ENCODE measurements at regions not wholly inside any gene's neighbourhood (a gene's known extent, or its start where the extent isn't known, plus 50 kb on each side); places are given as distances from the start of the nearest gene placed in this dataset.

- H3K27ac ChIP-seq: no peak overlapping the region
- H3K9me3 ChIP-seq (ENCODE audit: low read depth, low read length): no peaks in the 10 kb centered on the region
- DNase-seq (ENCODE audit: low read depth, low spot score): no peak
Observed at GRCh38 chr10:108574233-108574632, 1349.1 kb downstream of the XPNPEP1 start.

GRCh38 chr10:108568824-108569223 is 1354.5 kb downstream of the XPNPEP1 start:
- Histone ChIP-seq H3K4me3 (no peak overlapping the region), H3K9me3 (ENCODE audit: low read depth, low read length) (no peaks in the 10 kb centered on the region), H3K36me3 (ENCODE audit: insufficient read depth, low read length) (no peaks in the 10 kb centered on the region), H3K9ac (ENCODE audit: insufficient read length) (no peak overlapping the region), H3K27ac (no peak overlapping the region)
- no peak for DNase-seq (ENCODE audit: low read depth, low spot score)
- TF ChIP-seq EZH2 (IDR thresholded peaks at IDR 0.05): no peak
- no peak for TF ChIP-seq POLR2AphosphoS5 (IDR thresholded peaks at IDR 0.05; ENCODE audit: borderline replicate concordance, low read depth, low read length)
- no peak for TF ChIP-seq FOXP2 (optimal IDR thresholded peaks at IDR 0.05; ENCODE audit: control extremely low read depth, extremely low read length, insufficient read depth)

More at GRCh38 chr10:108574233-108574632, 1349.1 kb downstream of the XPNPEP1 start:
- TF ChIP-seq POLR2AphosphoS5 (IDR thresholded peaks at IDR 0.05; ENCODE audit: borderline replicate concordance, low read depth, low read length) (no peak), EZH2 (IDR thresholded peaks at IDR 0.05) (no peak), FOXP2 (optimal IDR thresholded peaks at IDR 0.05; ENCODE audit: control extremely low read depth, extremely low read length, insufficient read depth) (no peak)
- H3K4me3 ChIP-seq: no peak overlapping the region
- H3K36me3 ChIP-seq (ENCODE audit: insufficient read depth, low read length): no peaks in the 10 kb centered on the region
- no peak overlapping the region for H3K9ac ChIP-seq (ENCODE audit: insufficient read length)

DNA sequence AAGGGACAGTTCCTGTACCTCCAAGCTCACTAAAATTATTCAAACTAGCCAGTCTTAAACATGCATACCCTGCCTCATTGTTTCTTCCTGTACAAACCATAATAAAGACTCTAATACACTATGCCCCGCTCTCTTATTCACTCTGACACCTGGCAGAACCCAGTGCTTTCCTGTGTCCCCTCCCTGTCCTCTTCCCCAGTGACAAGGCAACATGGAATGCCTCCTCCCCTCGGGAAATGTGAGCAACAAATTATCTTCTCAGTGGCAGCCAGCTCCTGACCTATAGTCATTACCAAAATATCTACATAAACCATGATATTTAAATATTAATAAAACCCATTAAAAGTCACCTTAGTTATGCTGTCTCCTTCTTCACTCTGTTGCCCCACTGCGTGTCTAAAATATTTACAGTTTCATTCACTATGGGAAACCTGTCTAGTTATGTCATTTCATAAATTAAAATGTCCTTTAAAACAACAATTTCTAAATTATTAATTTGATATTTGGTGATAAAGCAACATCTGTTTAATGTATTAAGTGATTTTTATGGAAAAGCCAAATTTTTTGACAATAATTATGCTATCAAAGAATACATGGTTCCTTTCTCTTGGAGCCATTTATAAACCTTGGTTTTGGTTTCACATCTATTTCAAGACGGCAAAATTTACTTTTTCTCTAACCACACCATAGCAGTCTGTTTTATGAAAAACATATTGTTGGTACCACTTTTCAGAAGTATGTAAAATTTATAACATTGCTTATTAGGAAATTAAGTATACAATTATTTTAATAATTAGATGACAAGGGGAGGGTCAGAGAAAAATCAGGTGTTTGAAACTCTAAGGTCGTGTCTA is 1355.2 kb downstream of the XPNPEP1 start:
- Histone ChIP-seq H3K27ac (no peak overlapping the region), H3K9ac (ENCODE audit: insufficient read length) (no peak overlapping the region), H3K9me3 (ENCODE audit: low read depth, low read length) (no peaks in the 10 kb centered on the region), H3K4me3 (no peak overlapping the region), H3K36me3 (ENCODE audit: insufficient read depth, low read length) (no peaks in the 10 kb centered on the region)
- DNase-seq (ENCODE audit: low read depth, low spot score): no peak
- TF ChIP-seq EZH2 (IDR thresholded peaks at IDR 0.05) (no peak), POLR2AphosphoS5 (IDR thresholded peaks at IDR 0.05; ENCODE audit: borderline replicate concordance, low read depth, low read length) (no peak), FOXP2 (optimal IDR thresholded peaks at IDR 0.05; ENCODE audit: control extremely low read depth, extremely low read length, insufficient read depth) (no peak)

DNA sequence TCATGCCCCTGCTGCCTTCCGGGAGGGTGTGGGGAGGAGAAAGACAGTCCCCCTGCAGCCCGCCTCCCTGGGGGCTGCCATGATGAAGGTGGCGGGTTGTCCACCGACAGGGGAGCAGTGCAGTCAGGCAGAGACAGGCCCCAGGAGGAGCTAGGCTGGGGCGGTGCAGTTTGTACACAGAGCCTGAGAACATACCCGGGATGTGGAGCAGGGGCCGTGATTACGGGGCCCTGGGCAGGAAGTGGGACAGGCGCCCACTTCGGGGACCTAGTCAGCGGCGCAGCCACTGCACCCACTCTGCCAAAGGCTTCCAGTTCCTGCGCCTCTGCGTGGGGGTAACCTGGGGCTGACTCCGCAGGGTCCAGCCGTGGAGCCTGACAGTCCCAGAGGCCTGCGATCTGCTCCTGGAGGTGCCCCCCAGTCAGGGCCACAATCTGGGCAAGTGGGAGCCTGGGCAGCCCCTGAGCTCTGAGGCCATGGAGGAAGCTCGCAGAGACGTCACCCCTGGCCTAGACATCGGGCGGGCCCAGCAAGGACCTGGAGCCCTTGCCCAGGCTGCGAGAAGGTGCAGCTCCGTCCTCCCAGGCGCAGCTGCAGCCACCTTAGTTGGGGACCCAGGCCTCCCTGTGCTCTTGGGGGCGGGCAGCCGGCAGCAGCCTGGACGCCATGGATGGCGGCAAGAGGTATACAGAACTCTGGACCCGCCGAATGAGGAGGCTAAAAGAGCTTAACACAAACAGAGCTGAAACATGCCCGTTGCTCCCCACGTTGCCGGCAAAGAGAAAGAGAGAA is 1356.8 kb downstream of the XPNPEP1 start:
- no peak overlapping the region for H3K27ac ChIP-seq
- H3K4me3 ChIP-seq: no peak overlapping the region
- no peak overlapping the region for H3K9ac ChIP-seq (ENCODE audit: insufficient read length)
- no peaks in the 10 kb centered on the region for H3K9me3 ChIP-seq (ENCODE audit: low read depth, low read length)
- DNase-seq (ENCODE audit: low read depth, low spot score): no peak
- no peak for TF ChIP-seq POLR2AphosphoS5 (IDR thresholded peaks at IDR 0.05; ENCODE audit: borderline replicate concordance, low read depth, low read length)
- TF ChIP-seq FOXP2 (optimal IDR thresholded peaks at IDR 0.05; ENCODE audit: control extremely low read depth, extremely low read length, insufficient read depth): no peak
- TF ChIP-seq EZH2 (IDR thresholded peaks at IDR 0.05): no peak
- no peaks in the 10 kb centered on the region for H3K36me3 ChIP-seq (ENCODE audit: insufficient read depth, low read length)

- DNase-seq (ENCODE audit: low read depth, low spot score): no peak
- TF ChIP-seq EZH2 (IDR thresholded peaks at IDR 0.05) (no peak), POLR2AphosphoS5 (IDR thresholded peaks at IDR 0.05; ENCODE audit: borderline replicate concordance, low read depth, low read length) (no peak), FOXP2 (optimal IDR thresholded peaks at IDR 0.05; ENCODE audit: control extremely low read depth, extremely low read length, insufficient read depth) (no peak)
- H3K4me3 ChIP-seq: no peak overlapping the region
- no peaks in the 10 kb centered on the region for H3K36me3 ChIP-seq (ENCODE audit: insufficient read depth, low read length)
- H3K9me3 ChIP-seq (ENCODE audit: low read depth, low read length): no peaks in the 10 kb centered on the region
- no peak overlapping the region for H3K9ac ChIP-seq (ENCODE audit: insufficient read length)
- H3K27ac ChIP-seq: no peak overlapping the region
Observed at GRCh38 chr10:108562105-108562504, 1361.2 kb downstream of the XPNPEP1 start.

- Histone ChIP-seq H3K9me3 (ENCODE audit: low read depth, low read length) (no peaks in the 10 kb centered on the region), H3K27ac (no peak overlapping the region), H3K4me3 (no peak overlapping the region), H3K9ac (ENCODE audit: insufficient read length) (no peak overlapping the region), H3K36me3 (ENCODE audit: insufficient read depth, low read length) (no peaks in the 10 kb centered on the region)
- DNase-seq (ENCODE audit: low read depth, low spot score): no peak
- no peak for TF ChIP-seq POLR2AphosphoS5 (IDR thresholded peaks at IDR 0.05; ENCODE audit: borderline replicate concordance, low read depth, low read length)
- TF ChIP-seq FOXP2 (optimal IDR thresholded peaks at IDR 0.05; ENCODE audit: control extremely low read depth, extremely low read length, insufficient read depth): no peak
- TF ChIP-seq EZH2 (IDR thresholded peaks at IDR 0.05): no peak
Observed at GRCh38 chr10:108561649-108562048, 1361.7 kb downstream of the XPNPEP1 start.

DNA sequence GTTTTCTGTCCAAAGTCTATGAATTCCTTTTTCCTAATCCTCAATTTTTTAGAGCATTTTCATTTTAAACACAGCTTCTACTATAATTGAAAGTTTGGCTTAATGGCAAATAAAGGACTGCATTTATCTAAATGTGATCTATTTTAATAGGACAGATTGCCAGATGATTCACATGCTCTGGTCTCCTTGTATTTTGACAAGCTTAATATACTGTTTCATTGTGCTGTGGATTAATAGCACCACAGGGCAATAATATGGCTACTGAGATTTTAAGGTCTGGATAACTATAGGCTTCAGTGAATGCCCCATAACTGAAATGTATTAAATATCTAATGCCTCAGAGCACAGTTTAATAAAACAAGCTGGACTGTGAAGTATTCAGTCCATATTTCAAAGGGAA is 1362.8 kb downstream of the XPNPEP1 start:
- no peaks in the 10 kb centered on the region for H3K9me3 ChIP-seq (ENCODE audit: low read depth, low read length)
- H3K4me3 ChIP-seq: no peak overlapping the region
- TF ChIP-seq FOXP2 (optimal IDR thresholded peaks at IDR 0.05; ENCODE audit: control extremely low read depth, extremely low read length, insufficient read depth): no peak
- no peak for TF ChIP-seq EZH2 (IDR thresholded peaks at IDR 0.05)
- no peak for TF ChIP-seq POLR2AphosphoS5 (IDR thresholded peaks at IDR 0.05; ENCODE audit: borderline replicate concordance, low read depth, low read length)
- no peak for DNase-seq (ENCODE audit: low read depth, low spot score)
- no peak overlapping the region for H3K27ac ChIP-seq
- H3K36me3 ChIP-seq (ENCODE audit: insufficient read depth, low read length): no peaks in the 10 kb centered on the region
- H3K9ac ChIP-seq (ENCODE audit: insufficient read length): no peak overlapping the region

- no peak for DNase-seq (ENCODE audit: low read depth, low spot score)
- Histone ChIP-seq H3K9me3 (ENCODE audit: low read depth, low read length) (no peaks in the 10 kb centered on the region), H3K9ac (ENCODE audit: insufficient read length) (no peak overlapping the region), H3K36me3 (ENCODE audit: insufficient read depth, low read length) (no peaks in the 10 kb centered on the region), H3K4me3 (no peak overlapping the region), H3K27ac (no peak overlapping the region)
- TF ChIP-seq POLR2AphosphoS5 (IDR thresholded peaks at IDR 0.05; ENCODE audit: borderline replicate concordance, low read depth, low read length): no peak
- no peak for TF ChIP-seq EZH2 (IDR thresholded peaks at IDR 0.05)
- TF ChIP-seq FOXP2 (optimal IDR thresholded peaks at IDR 0.05; ENCODE audit: control extremely low read depth, extremely low read length, insufficient read depth): no peak
Observed at GRCh38 chr10:108556186-108556585, 1367.1 kb downstream of the XPNPEP1 start.

Measured in SK-N-MC (cell line).